Inflammatory macrophage (primary cell): ENCODE measurements at regions not wholly inside any gene's neighbourhood (a gene's known extent, or its start where the extent isn't known, plus 50 kb on each side); places are given as distances from the start of the nearest gene placed in this dataset.
"Not testable (repeated sequence)": the region's sequence is repeated elsewhere in the genome, so short reads cannot be mapped to it uniquely, and the experiment has no call there.

Source experiments
- DNase-seq, 2 donors: peaks; one replicate each; pipeline ENCODE4 v3.0.0-alpha.2; 2020 to 2022

DNA sequence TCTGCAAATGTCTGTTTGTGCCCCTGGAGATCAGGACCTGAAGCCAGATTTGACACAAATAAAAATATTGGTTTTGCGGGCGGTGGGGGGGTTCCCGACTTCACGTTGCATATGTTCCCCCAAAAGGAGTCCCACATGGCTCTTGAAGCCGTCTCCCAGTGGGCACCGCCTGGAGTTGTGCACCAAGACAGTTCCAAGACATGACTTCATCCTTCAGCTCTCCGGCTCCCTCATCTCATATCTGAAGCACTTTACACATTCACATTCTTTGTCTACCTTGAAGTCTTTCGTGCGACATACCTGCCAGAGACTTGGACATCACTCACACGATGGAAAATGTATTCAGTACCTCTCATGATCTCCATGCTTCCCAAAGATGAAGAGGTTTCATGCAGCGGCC lies 362.8 kb upstream of the FOXK1 start:
- no peak for DNase-seq

DNA sequence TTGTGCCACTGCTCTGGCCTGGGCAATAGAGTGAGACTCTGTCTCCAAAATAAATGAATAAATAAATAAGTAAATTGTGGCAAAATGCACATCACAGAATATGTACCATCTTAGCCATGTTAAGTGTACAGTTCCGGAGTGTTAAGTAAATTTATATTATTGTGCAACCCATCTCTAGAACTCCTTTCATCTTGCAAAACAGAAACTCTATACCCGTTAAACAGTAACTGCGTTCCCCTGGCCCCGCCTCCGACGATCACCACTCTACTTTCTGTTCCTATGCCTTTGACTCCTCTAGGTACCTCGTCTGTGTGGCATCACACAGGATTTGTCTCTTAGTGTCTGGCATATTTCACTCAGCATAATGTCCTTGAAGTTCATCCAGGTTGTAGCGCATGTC lies 356.4 kb upstream of the FOXK1 start:
- DNase-seq: no peak

DNA sequence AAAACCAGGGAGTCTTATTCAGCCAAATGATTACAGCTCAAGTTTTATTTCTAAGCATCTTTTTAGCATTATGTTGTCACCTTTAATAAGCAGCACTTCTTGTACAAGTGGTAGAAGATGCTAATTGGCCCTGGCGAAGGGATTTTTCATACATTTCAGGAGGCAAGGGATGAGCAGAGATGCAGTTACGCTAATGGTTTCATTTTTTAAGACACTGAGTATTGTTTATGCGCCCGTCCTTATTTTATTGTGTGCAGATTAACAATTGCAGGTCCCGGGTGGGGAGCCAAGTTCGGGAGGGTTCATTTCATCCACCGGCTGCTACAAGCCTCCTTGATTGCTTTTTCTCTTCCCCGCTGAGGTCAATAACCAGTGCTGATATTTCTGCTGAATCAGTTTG lies 350.4 kb upstream of the FOXK1 start:
- no peak for DNase-seq

DNA sequence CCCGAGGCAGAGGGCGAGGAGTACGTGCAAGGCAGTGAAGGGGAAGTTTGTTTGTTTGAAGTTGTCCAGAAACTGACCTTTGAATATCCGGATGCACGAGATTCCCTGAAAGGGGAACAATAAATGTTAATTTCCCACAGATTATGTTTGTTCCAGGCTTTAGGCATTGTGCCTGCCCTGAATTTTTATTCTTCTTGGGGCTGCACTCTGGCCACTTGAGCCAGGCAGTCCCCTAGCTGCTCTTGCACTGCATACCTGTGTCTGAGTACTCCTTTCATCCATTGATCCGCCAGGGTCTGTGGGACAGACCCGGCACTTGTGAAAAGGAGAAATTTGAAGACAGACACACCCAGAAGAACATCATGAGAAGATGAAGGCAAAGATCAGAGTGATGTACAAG lies 343.5 kb upstream of the FOXK1 start:
- DNase-seq: no peak

DNA sequence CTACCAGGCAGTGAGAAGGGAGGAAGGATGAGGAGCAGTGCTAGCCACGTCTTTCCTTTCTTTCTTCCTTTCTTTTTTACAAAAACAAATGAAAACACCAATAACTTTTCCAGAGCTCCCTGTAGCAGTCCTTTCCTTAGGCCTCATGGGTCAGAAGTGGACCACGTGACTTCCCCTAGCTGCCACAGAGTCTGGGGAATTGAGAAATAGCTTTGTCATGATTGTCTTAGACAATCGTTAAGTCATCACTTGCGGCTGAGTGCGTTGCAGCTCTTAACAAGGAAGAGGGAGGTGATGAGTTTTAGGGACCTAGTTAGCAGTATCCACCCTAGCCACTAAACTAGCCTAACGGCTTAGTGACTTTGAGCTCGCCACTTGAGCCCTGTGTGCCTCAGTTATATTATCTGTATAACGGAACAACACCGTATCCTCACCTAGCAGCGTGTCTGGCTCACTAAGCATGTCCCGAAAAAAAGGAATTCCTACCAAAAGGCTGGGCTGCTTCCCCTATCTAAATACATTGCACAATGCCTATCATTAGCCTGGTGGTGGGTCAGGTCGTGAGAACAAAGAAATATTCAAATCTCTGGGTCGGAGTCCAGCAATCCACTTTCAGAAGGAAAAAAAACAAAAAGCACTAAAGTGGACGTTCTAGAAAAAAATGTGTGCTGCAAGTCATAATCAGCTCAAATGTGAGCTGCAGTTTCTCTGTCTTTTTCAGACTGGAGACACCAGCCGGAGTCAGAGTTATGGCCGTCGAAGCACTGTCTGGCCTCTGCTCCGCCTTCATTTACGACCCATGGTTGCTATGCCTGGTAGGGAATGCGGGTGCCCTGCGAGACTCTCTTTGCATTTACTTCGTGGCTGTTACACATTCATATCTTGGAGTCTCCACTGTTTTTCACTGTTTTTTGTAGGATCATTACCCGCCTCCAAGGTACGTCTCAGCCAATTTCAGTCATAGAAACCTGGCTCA lies 338.5 kb upstream of the FOXK1 start:
- DNase-seq: no peak

DNA sequence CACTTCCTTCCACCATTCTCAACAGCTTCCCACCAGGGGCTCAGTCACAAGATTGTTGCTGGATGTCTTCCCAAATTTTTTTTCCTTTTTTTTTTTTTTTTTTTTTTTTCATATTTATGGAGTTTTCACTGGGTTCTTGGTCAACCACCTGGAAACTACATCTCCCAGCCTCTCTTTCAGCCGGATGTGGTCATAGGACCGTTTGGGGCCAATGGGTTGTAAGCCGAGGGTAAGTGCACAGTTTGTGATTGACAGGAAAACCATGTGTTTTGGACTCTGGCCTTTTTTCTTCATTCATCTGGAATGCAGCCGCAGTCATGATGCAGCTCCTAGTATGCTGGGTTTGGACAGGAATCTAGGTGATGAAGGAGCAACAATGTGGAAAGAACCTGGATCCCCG lies 337.1 kb upstream of the FOXK1 start:
- DNase-seq: no peak

DNA sequence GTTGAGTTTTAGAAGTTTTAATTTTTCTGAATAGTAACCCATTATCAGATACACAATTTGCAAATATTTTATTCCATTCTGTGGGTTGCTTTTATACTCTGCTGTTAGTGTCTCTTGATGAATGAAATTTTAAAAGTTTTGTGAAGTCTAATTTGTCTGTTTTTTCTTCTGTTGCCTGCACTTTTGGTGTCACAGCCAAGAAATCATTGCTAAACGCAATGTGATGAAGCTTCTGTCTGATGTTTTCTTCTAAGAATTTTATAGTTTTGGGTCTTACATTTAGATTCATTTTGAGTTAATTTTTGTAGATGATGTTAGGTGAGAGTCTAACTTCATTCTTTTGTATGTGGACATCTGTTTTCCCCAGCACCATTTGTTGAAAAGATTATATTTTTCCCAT lies 330.0 kb upstream of the FOXK1 start:
- DNase-seq: no peak

DNA sequence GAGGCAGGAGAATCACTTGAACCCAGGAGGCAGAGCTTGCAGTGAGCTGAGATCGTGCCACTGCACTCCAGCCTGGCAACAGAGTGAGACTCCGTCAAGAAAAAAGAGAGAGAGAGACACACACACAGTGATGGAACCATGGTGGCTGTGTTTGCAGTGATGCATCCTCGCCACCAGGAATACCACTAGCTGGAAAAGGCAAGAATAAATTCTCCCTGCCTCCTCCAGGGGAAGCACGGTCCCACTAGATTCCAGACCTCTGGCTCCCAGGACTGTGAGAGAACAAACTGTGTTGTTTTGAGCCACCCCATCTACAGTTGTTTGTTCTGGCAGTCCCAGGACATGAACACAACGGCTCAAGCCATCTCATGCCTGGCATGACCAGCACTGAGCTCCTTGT lies 320.3 kb upstream of the FOXK1 start:
- no peak for DNase-seq

DNA sequence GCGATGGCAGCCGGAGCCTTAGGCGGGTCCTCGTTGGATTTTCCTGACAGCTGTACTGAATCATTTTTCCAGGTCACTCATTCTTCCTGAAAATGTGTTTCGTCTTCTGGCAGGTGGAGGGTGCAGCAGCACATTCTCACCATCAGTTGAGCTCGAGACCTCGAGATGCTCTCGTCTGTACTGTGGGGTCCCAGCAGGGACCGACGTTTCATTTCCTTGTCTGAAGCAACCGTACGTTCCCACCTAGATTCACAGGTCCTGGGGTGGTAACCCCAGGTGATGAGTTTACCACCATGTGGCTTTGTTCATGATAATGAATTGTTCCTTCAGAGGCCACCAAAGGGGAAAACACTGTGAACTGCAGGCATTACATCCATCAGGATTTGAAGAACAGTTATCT lies 298.5 kb upstream of the FOXK1 start:
- DNase-seq: no peak

DNA sequence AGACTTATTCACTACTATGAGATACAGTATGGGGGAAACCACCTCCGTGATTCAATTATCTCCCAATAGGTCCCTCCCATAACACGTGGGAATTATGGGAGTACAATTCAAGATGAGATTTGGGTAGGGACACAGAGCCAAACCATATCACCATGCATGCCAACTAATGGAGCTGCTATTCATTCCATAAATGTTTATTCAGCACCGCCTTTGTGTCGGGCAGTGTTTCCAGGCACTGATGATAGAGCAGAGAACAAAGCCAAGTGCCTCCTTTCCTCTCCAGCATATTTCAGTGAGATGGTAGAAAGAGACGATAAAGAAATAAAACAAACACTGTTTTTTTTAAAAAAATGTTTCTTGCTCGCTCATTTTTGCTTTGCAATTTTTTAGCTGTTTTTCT lies 295.9 kb upstream of the FOXK1 start:
- no peak for DNase-seq

DNA sequence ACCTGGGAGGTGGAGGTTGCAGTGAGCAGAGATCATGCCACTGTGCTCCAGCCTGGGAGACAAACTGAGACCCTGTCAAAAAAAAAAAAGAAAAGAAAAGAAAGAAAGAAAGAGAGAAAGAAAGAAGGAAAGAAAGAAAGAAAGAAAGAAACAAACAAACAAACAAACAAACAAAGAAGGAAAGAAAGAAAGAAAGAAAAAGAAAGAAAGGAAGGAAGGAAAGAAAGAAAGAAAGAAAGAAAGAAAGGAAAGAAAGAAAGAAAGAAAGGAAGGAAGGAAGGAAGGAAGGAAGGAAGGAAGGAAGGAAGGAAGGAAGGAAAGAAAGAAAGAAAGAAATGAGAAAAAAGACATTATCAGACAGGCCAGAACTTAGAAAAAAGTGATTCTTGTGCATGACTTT lies 291.0 kb upstream of the FOXK1 start:
- DNase-seq: not testable (repeated sequence)

DNA sequence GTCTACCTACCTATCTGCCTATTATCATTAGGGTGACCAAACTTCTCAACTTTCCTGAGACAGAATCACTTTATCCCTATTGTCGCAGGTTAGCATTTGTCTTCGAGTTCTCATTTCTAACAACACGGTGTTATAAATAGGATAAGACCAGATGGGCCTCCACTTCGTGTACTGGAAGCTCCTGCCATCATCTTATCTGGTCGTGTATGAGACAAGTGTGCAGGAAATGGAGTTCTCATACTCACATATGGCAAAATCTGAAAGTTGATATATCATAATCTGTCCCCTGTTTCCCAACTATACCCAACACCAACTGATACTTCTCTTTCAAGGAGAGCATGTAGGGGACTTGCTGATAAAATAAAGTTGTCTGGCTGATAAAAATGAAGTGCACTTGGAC lies 287.4 kb upstream of the FOXK1 start:
- DNase-seq: no peak

DNA sequence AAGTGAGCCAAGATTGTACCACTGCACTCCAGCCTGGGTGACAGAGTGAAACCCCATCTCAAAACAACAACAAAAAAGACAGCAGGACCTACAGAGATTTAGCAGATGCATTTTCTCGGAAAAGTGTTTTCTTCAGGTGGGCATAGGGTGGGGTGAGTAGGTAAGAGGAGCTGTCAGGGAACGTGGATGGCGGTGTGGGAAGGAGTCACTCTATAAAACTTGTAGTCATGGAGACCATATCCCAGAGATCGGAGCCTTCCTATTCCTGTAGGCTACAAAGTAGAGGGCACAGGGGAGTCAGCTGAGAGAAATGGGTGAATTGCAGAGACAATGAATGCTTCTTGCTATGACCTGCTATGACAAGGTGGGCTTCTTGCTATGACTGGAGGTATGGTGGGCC lies 283.0 kb upstream of the FOXK1 start:
- no peak for DNase-seq

DNA sequence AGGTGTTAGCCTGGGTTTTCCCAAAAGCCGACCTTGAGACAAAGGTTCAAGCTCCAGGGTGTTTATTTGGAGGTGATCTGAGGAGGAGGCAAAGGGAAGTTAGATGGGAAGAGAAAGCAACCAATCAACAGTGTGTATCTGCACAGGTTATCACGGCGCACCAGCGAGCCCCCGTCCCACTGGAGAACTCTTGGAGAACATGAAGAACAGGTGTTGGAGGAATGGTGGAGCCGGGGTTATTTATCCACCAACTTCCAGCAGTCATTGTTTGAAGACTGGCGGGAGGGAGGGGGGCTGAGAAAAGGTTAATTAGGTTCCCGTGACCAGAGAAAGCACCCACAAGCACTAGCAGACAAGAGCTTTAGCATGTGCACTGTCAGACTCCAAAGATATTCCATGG lies 282.5 kb upstream of the FOXK1 start:
- DNase-seq: no peak

DNA sequence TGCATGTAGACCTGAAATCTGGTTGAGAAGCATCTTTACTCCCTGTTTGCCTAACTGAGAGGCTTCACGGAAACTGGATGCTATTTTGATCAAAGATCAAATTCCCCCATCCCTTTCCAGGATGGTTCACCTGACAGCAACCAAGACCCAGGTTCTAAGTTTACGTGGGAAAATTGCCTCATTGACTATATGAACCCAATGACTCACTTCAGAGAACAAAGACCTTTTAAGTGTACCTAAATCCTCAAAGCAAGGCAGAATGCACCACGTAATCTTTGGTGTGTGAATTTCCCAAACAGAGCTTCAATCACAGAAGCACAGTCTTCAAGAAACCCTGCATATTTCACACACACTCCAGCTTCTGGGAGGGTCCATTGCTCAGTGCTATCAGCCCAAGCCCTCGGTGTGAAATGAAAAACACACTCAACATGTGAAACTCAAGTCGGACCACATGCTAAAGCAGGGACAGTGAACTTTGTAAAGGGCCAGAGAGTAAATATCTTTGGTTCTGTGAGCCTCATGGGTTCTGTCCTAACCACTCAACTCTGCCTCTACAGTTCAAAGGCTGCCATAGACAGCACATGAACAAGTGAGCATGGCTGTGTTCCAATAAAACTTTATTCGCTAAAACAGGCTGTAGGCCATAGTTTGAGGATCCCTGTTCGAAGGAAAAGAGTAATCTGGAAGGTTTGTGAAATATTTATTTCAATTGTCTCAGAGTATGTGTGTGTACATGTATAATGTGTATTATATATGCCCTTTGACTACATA lies 275.6 kb upstream of the FOXK1 start:
- no peak for DNase-seq

DNA sequence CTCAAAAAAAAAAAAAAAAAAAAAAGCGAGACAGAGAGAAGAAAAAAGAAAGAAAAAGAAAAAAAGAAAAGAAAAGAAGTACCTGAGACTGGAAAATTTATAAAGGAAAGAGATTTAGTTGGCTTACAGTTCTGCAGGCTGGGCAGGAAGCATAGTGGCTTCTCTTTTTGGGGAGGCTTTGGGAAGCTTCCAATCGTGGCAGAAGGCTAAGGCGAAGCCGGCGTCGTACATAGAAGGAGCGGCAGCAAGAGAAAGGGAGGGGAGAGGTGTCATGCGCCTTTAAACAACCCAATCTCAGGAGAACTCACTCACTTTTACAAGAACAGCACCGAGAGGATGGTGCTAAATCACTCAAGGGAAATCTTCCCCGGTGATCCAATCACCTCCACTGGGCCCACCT lies 272.1 kb upstream of the FOXK1 start:
- DNase-seq: no peak

DNA sequence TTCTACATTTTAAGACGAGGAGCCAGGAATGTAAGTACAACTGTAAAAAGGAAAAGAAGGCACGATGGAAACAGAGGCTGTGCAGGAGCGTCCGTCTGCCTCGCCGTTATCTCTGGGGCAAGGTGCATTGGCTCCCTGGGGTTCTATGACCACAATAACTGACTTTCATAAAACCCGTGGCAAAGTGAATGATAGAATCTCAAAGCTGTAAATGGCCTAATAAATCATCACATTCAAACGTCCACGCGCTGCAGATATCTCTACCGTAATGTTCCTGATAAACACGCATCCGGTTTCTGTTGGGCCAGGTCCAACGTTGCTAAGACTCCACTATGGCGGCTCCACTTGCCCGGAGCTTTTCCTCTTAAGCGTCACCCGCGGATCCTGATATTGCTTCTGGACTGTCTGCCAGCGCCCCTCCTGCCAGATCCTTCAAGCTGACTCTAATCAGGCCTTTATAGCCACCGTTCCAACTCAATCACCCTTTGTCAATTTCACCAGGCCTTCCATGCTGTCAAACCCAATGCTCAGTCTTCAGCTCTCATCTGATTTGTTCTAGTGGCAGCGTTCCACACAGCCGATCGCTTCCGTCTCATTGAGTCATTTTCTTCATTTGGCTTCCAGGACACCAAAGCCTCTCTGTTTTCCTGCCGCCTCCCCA lies 265.6 kb upstream of the FOXK1 start:
- DNase-seq: no peak

DNA sequence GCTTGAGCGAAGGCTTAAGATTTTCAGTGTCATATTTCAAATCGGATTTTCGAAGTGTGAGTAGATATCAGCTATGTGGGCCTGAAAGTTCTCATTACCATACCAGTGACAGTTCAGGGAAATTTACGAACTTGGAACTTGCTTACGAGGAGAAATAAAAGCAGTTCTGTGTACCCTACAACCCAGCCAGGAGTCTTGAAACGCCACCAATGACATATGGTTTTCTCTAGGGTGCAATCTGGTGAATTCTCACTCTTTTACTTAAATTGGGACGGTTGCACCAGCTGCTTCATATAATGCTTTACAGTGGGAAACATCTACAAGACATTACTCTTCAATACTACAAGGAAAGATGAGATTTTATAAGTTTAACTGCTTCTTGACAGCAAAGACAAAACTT lies 253.6 kb upstream of the FOXK1 start:
- DNase-seq: no peak

DNA sequence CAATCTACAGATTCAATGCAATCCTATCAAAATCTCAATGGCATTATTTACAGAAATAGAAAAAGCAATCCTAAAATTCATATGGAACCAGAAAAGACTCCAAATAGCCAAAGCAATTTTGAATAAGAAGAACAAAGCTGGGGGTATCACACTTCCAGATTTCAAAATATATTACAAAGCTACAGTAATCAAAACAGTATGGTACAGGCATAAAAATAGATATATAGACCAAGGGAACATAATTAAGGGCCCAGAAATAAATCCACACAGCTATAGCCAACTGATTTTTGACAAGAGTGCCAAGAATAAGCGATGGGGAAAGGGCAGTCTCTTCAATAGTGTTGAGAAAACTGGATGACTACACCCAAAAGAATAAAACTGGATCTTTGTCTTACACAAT lies 251.9 kb upstream of the FOXK1 start:
- DNase-seq: no peak

DNA sequence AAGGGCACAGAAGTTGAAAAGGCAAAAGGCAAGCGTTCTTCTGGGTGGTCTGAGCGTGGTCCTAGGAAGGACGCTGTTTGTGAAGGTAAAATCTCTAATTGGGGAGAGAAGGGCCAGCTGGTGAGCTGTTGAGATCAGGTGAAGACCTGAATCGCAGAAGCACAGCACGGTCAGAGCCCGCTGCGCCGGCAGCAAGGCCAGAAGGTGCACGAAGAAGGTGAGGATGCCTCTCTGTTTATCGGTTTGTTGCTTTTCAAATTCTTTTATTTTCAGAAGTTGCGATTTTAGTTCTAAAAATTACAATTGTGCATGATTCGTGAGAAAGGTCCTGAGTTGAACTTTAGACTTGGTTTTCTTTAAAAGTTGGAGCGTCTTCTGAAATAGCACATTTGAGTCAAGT lies 247.8 kb upstream of the FOXK1 start:
- no peak for DNase-seq

DNA sequence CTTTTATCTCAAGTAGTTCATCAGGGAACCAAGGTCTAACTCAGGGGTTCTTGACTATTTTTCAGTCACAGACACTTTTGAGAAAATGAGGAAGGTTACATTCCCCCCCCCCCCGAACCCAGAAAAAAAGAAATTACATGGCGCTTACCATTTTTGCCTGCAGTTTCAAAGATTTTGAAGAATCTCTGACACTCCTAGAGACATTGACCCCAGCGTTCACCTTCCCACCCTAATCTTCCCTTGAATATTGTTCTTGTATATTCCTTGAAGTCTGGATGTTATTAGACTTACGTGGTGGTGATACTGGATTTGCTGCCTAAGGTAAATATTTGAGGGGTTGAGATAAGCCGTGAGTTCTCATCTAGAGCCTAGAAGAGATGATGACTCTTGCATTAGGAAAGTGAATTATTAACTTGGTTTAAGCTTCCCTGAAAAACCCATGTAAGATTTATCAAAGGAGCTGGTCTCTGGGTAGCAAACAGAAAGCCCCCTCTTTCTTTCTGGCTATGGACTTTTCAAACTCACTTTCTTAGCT lies 245.7 kb upstream of the FOXK1 start:
- no peak for DNase-seq

DNA sequence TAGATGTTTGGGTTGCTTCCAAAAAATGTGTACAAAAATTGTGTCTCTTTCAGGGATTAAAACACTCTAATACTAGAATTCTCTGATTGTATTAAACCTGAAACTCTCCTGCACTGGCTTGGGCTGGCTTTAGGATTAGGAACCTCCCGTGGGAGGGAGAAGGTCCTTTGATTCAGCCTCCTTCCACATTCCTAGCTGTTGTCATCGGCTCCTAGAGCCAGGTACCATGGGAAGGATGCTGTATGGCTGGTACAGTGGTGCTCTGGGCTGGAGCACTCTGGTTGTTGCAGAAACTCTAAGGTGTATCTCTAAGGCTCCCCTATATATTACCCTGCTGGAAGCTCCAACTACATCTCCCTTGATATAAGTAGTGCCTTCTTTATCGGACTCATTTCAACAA lies 245.2 kb upstream of the FOXK1 start:
- no peak for DNase-seq

DNA sequence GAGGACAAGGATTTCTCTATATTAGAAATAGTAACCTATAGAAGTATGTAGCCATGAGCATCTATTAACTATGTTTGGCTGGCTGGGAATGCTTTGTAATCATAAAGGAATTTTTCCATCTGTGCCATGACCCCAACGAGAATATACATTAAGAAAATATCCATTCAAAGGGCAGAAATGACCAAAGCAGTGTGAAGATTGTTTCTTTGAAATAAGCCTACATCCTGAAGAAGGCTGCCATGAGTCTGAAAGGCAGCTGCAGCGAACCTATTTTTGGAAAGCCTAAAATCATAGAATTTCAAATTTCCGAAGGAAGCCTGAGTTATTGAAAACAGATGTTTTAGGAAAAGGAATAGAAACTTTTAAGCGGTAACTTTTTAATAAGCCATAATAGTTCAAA lies 244.2 kb upstream of the FOXK1 start:
- no peak for DNase-seq
